ENCODE measurements at regions not wholly inside any gene's neighbourhood (a gene's known extent, or its start where the extent isn't known, plus 50 kb on each side); places are given as distances from the start of the nearest gene placed in this dataset.
"Not testable (repeated sequence)": the region's sequence is repeated elsewhere in the genome, so short reads cannot be mapped to it uniquely, and the experiment has no call there.

DNA sequence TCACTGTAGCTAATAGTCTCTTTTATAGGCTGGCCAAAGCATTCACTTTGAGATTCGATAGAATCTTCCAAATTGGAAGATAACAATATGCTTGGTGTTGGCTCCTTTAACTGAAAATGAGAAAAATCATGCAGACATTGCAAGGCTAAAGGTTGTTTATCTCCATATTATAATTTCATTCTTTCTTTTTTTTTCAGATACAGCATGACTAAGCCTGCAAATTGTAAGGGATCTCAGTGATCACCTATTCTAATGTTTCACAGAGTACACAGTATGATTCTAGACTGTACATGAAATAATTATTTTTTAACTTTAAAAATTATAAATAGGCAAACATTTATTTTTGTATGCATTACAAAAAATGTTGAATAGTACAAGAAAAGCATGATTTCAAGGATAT is 451.7 kb upstream of the DDI1 start:
- DNase-seq (ENCODE audit: low spot score): no peak

DNA sequence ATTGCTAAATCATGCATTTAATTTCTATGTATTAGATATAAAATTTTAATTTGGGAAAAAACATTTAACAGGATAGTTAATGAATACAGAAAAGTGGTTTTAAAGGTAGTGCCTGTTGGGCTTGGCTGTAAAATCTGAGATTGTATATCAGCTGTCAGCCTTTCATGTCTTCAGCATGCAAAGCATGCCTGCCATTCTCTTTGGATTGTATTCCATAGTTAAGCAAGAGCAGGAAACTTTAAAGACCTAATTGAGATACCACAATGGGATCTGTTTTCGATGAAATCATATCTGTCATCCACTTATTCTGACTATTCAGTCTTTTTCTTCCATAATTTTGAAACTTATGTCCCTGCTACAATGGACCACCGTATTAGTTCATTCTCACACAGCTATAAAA is 451.0 kb upstream of the DDI1 start:
- DNase-seq (ENCODE audit: low spot score): no peak

DNA sequence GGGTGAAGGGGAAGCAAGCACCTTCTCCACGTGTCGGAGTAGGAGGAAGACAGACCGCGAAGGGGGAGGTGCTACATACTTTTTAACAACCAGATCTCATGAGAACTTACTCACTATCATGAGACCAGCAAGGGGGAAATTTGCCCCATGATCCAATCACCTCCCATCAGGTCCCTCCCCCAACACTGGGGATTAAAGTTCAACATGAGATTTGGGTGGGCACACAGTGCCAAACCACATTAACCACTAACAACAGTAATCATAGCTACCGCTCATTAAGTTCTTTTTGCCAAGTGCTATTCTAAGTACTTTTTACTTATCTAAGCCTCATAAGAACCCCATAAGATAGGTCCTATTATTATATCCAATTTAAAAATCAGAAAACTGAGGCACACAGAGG is 450.5 kb upstream of the DDI1 start:
- no peak for DNase-seq (ENCODE audit: low spot score)

DNA sequence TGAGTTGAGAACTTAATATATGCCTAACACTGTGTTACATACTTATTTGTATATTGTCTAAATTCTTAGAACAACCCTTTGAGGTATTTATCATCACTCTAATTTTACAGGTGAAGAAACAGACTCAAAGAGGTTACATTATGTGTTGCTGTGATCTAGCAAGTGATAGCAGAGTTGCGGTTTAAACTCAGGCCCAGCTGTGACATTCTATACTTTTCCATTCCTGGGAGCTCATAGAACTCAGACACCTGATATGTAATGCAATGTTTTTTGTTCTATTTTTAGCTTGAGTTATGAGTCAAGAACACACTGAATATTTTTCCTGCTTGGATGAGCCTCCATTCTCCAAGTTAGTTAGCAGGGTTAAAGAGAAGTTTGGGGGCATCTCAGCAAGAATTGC is 449.7 kb upstream of the DDI1 start:
- DNase-seq (ENCODE audit: low spot score): no peak

DNA sequence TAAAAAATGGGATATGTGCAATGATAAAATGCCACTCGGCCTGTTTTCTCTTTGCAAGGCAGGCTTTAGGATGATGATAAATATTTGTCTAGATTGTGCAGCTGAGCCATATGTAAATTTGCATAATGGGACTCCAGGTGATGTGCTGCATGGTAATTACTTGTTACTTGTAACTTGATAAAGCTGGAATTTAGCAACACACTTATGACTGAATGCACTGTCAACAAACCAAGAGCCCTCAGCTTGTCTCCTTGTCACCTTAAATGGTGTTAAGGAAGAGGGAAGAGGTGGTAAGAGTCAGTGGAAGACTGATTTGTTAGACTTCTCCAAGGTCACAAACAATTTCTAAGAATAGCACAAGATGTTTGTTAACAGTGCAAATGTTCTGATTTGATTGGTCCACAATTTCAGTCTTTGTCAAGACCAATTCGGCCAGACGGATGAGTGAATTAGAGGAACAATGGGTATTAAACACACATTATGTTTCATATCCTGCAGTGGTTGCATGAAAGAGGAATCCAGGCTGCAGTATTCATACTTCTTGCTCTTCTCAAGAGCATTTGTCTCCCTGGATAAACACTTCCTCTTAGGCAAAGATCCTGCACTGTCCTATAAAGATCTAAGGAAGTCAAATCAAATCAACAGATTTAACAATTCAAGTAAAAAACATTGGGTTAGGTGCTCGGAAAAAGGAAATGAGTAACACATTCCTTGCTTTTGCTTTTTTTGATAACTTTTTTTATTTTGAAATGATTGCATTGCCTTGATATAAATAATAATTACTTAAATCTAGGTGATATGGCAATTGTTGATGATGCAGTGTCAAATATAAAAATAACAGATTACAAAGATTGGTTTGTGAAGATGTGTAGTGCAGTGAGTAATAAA is 448.3 kb upstream of the DDI1 start:
- no peak for DNase-seq (ENCODE audit: low spot score)

DNA sequence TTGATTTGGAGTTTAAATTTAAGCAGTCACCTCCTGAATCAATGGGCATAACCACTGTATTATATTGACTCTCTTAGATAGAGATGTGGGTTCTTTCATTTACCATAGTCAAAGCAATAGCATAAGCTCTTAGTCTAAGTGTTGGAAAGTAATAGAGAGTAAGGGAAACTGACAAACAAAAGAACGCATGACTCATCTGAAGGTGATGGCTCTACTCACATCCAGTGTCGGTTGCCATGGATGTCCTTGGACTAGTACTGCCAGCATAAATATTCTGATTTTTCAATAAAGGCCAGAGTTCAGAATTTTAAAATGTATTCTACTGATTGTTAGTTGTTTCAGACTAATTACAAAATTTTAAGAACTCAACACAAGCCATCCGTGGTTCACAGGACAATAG is 444.9 kb upstream of the DDI1 start:
- no peak for DNase-seq (ENCODE audit: low spot score)

DNA sequence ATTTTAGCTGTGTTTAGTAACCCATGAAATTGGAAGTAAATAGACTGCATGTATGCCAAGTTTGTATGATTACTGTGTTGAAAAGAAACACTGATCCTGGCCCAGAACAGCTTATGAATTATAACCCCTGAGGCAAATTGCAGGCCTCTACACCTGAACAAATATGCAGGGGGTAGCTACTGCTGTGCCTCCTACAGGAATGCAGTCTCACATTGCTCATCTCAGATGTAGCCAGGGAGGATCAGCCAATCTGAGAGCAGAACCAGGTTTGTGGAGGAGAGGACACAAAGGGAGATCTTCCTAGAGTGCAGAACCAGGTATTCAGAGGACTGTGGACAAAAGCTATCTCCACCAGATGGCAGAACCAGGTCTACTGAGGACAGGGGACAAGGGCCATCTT is 442.2 kb upstream of the DDI1 start:
- DNase-seq (ENCODE audit: low spot score): no peak

DNA sequence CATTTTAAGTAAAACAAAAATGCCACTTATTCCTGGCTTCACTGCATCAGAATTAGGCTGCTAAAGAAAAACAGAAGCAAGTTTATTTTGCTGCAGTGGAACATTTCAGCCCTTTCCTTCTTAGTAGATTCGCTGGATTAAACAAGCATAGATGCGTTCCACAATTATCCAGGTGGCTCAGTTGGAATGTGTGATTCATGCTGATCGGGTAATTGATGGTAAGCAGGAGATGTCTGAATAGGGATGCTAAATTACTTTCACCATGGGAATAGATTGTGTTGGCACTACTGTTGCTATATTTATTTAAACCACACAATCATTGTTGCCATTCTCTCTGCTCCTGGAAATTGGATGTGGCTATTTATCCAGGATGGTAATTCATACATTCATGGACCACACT is 440.1 kb upstream of the DDI1 start:
- DNase-seq (ENCODE audit: low spot score): no peak

DNA sequence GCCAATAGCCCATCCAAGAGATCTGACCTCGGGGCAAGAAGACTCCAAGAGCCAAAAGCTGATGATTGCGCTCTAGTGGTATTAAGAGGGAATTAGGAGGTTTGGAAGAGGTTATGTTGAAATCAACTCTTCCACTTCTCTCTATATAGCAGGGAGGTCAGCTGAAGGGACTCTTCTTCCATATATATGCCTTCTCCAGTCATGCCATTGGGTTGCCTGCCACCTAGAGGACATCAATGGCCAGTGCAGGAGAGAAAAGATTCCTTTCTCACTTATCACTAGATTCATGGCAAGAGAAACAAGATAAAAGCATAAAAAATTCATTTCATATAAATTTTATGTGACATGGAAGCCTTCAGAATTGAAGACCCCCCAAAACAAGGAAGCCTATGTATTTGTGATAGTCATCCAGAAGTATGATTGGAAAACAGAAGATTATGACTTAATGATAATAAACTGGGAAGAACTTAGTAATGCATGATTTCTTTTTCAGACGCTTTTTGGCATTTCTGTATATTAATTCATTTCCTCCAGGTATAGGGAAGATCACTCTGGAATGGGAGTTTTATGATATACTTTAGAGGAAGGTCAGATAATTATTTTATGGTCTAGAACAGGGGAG is 435.1 kb upstream of the DDI1 start:
- DNase-seq (ENCODE audit: low spot score): peak; percentile 37

DNA sequence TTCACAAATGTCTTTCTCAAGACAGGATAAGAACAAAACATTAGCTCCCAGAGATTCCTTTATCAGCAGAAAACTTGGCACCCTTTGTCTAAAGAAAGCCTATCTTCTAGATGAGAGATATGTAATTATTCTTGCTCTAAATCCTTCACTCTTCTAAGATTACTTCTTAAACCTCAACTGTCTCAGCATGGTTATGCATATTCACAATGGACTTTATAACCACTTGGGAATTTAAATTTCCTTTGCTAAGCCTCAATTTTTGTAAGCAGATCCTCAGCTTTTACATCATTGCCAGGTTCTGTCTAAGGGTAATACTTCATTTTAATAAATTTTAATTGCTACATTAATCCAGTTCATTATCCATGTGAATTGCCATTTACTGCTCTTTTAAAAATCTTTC is 433.6 kb upstream of the DDI1 start:
- DNase-seq (ENCODE audit: low spot score): no peak

DNA sequence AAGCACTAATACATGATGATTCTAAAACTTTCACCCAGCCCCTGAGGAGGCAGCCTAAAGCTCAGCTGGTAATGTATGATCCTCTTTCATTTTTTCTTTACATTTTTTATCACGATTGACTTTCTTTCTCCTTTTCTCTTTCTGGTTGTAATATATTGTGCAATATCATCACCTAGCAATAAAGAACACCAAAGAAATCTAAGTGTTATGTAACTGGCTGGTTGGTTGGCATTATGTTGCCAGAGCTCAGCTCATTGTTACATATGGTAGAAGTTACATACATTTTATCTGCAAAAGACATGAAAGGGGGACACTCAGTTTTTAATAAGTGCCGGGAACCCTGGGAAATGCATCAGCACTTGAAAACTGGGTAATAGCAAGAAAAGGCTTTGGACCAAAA is 432.1 kb upstream of the DDI1 start:
- no peak for DNase-seq (ENCODE audit: low spot score)

DNA sequence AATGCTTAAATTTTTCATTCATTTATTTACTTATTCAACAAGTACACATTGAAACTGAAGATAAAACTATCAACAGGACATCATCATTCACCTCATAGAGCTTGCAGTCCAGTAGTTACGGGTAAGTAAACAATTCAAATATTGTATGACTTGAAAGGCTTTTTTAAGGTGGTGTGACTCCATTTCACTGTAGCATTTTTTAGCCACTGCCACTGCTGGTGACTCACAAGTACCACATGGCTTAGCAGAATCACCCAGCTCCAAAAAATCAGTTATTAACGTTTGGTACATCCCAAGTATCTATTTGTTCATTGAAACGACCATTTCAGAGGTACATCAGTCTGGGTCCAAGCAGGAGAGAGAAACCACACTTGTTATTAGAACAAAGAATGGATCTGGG is 427.9 kb upstream of the DDI1 start:
- DNase-seq (ENCODE audit: low spot score): no peak

DNA sequence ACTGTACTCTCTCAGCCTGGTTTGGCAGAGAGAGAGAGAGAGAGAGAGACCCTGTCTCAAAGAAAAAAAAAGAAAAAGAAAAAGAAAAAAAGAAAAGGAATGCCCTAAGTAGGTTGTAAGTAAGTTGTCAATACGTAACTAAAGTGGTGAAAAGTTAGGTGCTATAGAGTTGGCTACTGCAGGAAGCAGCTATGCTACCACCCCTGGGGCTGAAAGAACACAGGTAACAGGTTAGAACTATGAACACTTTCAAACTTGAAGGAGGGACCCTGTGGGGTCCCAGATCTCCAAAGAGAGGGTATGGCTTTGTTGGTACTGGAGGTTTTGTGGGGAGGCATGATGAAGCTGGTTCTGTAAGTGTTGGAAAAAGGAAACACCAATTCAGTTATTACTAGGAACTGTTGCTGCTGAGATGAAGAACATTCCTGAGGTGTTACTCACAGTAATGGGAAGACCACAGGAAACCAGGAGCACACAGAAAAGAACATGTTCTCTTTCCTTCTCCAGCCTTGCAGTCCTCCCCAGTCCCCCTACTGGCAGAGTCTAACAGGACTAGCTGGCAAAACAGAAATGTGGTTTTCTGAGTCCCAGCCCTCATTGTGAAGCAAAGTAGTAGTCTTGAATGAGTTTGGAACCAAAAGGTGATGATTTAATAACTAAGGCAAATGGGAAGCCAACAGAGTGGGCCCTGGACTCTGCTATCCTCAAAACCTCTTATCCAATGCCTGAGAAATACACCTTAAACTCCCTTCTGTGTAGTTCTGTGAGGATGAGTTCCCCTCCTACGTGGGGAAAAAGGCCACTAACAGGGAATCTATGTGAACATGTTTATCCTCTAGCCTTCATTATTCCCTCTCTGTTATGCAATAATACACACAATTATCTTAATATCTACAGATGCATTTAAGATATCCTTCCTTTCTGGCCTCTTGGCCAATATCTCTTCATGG is 427.0 kb upstream of the DDI1 start:
- no peak for DNase-seq (ENCODE audit: low spot score)

DNA sequence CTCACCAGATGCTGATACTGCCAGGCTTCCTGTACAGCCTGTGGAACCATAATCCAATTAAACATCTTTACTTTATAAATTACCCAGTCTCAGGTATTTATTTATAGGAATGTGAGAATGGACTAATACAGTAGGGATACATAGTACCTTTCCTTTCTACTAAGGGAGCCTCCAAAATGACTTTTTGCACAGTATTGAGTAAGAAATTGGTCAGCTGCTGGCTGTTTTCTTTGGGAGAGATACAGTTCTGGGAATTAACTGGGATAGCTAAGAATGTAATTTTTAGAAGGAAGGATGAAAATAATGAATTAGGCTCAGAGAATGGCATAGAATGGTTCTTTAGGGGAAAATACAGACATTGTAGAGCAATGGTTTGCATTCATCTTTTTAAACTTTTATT is 426.0 kb upstream of the DDI1 start:
- DNase-seq (ENCODE audit: low spot score): no peak

DNA sequence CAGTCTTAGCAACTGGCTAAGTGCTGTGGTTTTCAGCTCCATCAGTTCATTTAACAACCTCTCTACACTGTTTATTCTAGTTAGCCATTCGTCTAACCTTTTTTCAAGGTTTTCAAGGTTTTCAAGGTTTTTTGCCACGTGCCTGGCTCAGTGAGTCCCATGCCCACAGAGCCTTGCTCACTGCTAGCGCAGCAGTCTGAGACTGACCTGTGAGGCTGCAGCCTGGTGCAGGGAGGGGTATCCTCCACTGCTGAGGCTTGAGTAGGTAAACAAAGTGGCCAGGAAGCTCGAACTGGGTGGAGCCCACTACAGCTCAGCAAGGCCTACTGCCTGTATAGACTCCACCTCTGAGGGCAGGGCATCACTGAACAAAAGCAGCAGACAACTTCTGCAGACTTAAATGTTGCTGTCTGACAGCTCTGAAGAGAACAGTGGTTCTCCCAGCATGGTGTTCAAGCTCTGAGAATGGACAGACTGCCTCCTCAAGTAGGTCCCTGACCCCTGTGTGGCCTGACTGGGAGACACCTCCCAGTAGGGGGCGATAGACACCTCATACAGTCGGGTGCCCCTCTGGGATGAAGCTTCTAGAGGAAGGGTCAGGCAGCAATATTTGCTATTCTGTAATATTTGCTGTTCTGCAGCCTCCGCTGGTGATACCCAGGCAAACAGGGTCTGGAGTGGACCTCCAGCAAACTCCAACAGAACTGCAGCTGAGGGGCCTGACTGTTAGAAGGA is 424.7 kb upstream of the DDI1 start:
- DNase-seq (ENCODE audit: low spot score): not testable (repeated sequence)

DNA sequence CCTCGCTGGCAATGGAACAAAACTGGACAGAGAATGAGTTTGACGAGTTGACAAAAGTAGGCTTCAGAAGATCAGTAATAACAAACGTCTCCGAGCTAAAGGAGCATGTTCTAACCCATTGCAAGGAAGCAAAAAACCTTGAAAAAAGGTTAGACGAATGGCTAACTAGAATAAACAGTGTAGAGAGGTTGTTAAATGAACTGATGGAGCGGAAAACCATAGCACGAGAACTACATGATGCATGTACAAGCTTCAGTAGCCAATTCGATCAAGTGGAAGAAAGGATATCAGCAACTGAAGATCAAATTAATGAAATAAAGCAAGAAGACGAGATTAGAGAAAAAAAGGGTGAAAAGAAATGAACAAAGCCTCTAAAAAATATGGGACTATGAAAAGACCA is 424.0 kb upstream of the DDI1 start:
- DNase-seq (ENCODE audit: low spot score): not testable (repeated sequence)

DNA sequence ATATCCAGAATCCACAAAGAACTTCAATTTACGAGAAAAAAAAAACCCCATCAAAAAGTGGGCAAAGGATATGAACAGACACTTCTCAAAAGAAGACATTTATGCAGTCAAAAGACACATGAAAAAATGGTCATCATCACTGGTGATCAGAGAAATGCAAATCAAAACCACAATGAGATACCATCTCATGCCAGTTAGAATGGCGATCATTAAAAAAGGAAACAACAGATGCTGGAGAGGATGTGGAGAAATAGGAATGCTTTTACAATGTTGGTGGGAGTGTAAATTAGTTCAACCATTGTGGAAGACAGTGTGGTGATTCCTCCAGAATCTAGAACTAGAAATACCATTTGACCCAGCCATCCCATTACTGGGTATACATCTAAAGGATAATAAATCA is 419.9 kb upstream of the DDI1 start:
- not testable (repeated sequence) for DNase-seq (ENCODE audit: low spot score)

DNA sequence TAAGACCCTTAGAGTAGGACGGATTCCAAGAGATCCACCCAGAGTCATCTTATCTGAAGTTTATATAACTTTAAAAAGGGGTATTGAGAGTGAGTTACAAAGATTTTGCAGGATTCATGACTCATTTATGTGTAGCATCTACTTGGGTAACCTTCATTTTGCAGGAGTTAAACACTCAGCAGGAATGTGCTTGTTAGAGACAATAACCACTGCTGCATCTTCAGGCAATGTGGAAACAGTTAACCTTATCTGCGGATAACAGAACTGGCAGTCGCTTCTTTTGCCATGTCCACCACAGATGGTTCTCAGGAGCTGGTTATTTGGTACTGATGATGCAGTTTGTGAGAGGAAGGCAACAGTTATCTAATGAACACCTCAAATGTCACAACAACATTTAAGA is 417.9 kb upstream of the DDI1 start:
- DNase-seq (ENCODE audit: low spot score): no peak

DNA sequence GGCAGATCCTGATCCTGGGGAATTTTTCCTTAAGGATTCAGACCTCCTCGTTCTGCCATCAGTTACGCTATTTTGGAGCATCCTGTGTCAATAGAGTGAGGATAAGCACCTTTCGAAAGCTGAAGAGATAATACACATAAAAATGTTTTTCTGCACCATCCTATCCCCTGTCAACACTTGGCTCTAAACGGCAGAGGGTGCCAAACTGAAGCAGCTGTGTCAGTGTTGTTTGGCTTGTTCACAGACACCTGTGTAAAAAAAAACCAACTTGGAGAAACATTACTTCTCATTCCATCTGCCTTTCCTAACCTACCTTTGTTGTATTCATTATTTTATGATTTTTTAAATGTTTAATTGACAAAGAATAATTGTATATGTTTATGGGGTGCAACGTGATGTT is 417.0 kb upstream of the DDI1 start:
- no peak for DNase-seq (ENCODE audit: low spot score)

DNA sequence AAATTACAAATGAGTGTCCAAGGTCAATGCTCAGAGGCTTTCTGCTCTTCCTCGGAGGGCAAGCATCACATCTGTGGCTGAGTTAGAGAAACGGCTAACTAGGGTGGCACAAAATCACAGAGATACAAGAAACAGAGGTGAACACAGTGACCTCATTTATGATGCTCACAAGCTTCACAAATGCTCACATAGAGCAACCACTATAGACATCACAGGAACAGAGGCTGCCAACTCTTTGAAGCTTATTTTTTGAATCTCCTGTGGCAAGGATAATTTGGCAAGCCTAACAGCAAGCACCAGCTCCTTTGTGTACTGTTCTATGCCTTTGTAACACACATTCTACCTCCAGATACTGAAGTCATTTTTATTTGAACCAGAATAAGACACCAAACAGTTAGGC is 416.5 kb upstream of the DDI1 start:
- DNase-seq (ENCODE audit: low spot score): no peak

DNA sequence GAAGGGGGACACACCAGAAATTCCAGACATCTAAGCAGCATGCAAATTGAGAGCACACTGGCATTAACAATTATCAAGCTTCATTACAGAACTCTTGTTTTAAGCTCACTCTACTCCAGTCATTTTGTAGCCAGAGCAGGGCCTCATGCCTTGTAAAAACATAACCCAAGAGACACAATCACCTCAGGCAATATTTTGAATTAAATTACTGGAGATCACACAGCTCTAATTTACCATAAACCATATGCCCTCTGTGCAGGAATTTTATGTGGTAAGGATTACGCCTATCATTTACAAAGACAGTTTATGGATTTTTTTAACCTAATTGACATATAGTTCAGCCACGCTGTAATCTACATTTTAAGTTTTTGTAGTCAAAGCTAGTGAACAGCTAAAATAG is 414.1 kb upstream of the DDI1 start:
- DNase-seq (ENCODE audit: low spot score): no peak

DNA sequence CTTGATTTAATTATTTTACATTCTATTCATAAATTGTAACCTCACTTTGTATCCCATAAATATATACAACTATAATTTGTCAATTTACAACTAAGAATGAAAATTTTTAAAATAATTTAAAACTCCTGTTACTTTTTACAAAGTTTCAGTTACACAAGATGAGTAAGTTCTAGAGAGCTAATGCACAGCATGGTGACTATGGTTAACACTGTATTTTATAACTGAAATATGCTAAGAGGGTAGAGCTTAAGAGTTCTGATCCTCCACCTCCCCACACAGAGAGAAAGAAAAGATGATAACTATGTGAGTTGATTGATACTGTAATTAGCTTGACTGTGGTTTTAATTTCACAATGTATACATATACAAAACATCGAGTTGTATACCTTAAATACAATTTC is 412.5 kb upstream of the DDI1 start:
- DNase-seq (ENCODE audit: low spot score): no peak

All from CD4-positive, alpha-beta T cell treated with Interleukin-2 at 100 ng/mL for 4 hours (primary cell).